ENCODE measurements at regions not wholly inside any gene's neighbourhood (a gene's known extent, or its start where the extent isn't known, plus 50 kb on each side); places are given as distances from the start of the nearest gene placed in this dataset.
A peak's percentile ranks its signal among the peaks of the same experiment; 100 is the strongest.

GRCh38 chr9:13642646-13643045, 363.2 kb upstream of the MPDZ start:
- Histone ChIP-seq H4K91ac (ENCODE audit: low read length) (no peak overlapping the region), H3K9ac (ENCODE audit: low read length) (no peak overlapping the region), H2BK15ac (ENCODE audit: low read depth, poor library complexity, severe bottlenecking) (no peak overlapping the region), H3K4me3 (ENCODE audit: insufficient read depth in 1 of 2, low read depth in 1 of 2, low read length in 2 of 2) (no peak overlapping the region), H3K4me2 (ENCODE audit: low read length, poor library complexity, severe bottlenecking) (no peak overlapping the region), H3K14ac (ENCODE audit: low read length in 2 of 2) (no peak overlapping the region), H3K36me3 (ENCODE audit: control insufficient read depth in 1 of 2, insufficient read depth in 2 of 2, low read depth in 1 of 2, low read length in 2 of 2) (no peaks in the 10 kb centered on the region), H2AFZ (ENCODE audit: low read depth, low read length) (no peak overlapping the region), H3K4me1 (ENCODE audit: control insufficient read depth, insufficient read depth, low read depth, low read length) (no peaks in the 10 kb centered on the region), H2BK12ac (ENCODE audit: low read length in 2 of 2) (no peak overlapping the region), H3K9me3 (ENCODE audit: control insufficient read depth, low read length) (peaks cover 4% of the 10 kb centered on the region), H2AK5ac (ENCODE audit: low read length, severe bottlenecking) (no peak overlapping the region), H3K27me3 (ENCODE audit: control insufficient read depth in 1 of 2, insufficient read depth in 1 of 2, low read length in 2 of 2) (no peaks in the 10 kb centered on the region), H3K79me1 (replicated peaks; ENCODE audit: low read length, poor library complexity, severe bottlenecking) (no peaks in the 10 kb centered on the region), H3K4ac (ENCODE audit: low read depth in 1 of 2, low read length in 2 of 2) (no peak overlapping the region), H2BK5ac (ENCODE audit: low read depth, low read length, poor library complexity, severe bottlenecking) (no peak overlapping the region), H4K8ac (ENCODE audit: low read length) (no peak overlapping the region), H3K23ac (ENCODE audit: low read length in 2 of 2) (no peak overlapping the region), H2BK120ac (ENCODE audit: low read depth, low read length) (no peak overlapping the region), H3K27ac (ENCODE audit: low read length, poor library complexity, severe bottlenecking) (no peak overlapping the region), H3K18ac (ENCODE audit: low read depth in 1 of 2, low read length in 2 of 2) (no peak overlapping the region)
- DNase-seq, result no peak
- no CpG with 5 or more reads among the region's 2 CpGs for WGBS

- Histone ChIP-seq H2AK5ac (ENCODE audit: low read length, severe bottlenecking) (no peak overlapping the region), H4K91ac (ENCODE audit: low read length) (no peak overlapping the region), H3K18ac (ENCODE audit: low read depth in 1 of 2, low read length in 2 of 2) (no peak overlapping the region), H3K9me3 (ENCODE audit: control insufficient read depth, low read length) (peaks cover 12% of the 10 kb centered on the region), H2BK5ac (ENCODE audit: low read depth, low read length, poor library complexity, severe bottlenecking) (no peak overlapping the region), H3K36me3 (ENCODE audit: control insufficient read depth in 1 of 2, insufficient read depth in 2 of 2, low read depth in 1 of 2, low read length in 2 of 2) (no peaks in the 10 kb centered on the region), H3K14ac (ENCODE audit: low read length in 2 of 2) (no peak overlapping the region), H2BK120ac (ENCODE audit: low read depth, low read length) (no peak overlapping the region), H3K4me3 (ENCODE audit: insufficient read depth in 1 of 2, low read depth in 1 of 2, low read length in 2 of 2) (no peak overlapping the region), H3K9ac (ENCODE audit: low read length) (no peak overlapping the region), H4K8ac (ENCODE audit: low read length) (no peak overlapping the region), H2BK15ac (ENCODE audit: low read depth, poor library complexity, severe bottlenecking) (no peak overlapping the region), H3K27ac (ENCODE audit: low read length, poor library complexity, severe bottlenecking) (no peak overlapping the region), H3K4ac (ENCODE audit: low read depth in 1 of 2, low read length in 2 of 2) (no peak overlapping the region), H3K4me2 (ENCODE audit: low read length, poor library complexity, severe bottlenecking) (no peak overlapping the region), H3K27me3 (ENCODE audit: control insufficient read depth in 1 of 2, insufficient read depth in 1 of 2, low read length in 2 of 2) (no peaks in the 10 kb centered on the region), H3K79me1 (replicated peaks; ENCODE audit: low read length, poor library complexity, severe bottlenecking) (no peaks in the 10 kb centered on the region), H3K23ac (ENCODE audit: low read length in 2 of 2) (no peak overlapping the region), H3K4me1 (ENCODE audit: control insufficient read depth, insufficient read depth, low read depth, low read length) (no peaks in the 10 kb centered on the region), H2AFZ (ENCODE audit: low read depth, low read length) (no peak overlapping the region), H2BK12ac (ENCODE audit: low read length in 2 of 2) (no peak overlapping the region)
- 89% methylated on average over 4 of the region's 4 CpGs for WGBS
- no peak for DNase-seq
Observed at GRCh38 chr9:13629067-13629466, 349.6 kb upstream of the MPDZ start.

GRCh38 chr9:13628526-13628925, 349.0 kb upstream of the MPDZ start:
- Histone ChIP-seq H2AK5ac (ENCODE audit: low read length, severe bottlenecking) (no peak overlapping the region), H3K4ac (ENCODE audit: low read depth in 1 of 2, low read length in 2 of 2) (no peak overlapping the region), H3K23ac (ENCODE audit: low read length in 2 of 2) (no peak overlapping the region), H3K14ac (ENCODE audit: low read length in 2 of 2) (no peak overlapping the region), H2BK12ac (ENCODE audit: low read length in 2 of 2) (no peak overlapping the region), H4K8ac (ENCODE audit: low read length) (no peak overlapping the region), H2AFZ (ENCODE audit: low read depth, low read length) (no peak overlapping the region), H3K4me3 (ENCODE audit: insufficient read depth in 1 of 2, low read depth in 1 of 2, low read length in 2 of 2) (no peak overlapping the region), H3K27ac (ENCODE audit: low read length, poor library complexity, severe bottlenecking) (no peak overlapping the region), H2BK15ac (ENCODE audit: low read depth, poor library complexity, severe bottlenecking) (no peak overlapping the region), H3K36me3 (ENCODE audit: control insufficient read depth in 1 of 2, insufficient read depth in 2 of 2, low read depth in 1 of 2, low read length in 2 of 2) (no peaks in the 10 kb centered on the region), H3K18ac (ENCODE audit: low read depth in 1 of 2, low read length in 2 of 2) (no peak overlapping the region), H4K91ac (ENCODE audit: low read length) (no peak overlapping the region), H3K9me3 (ENCODE audit: control insufficient read depth, low read length) (peaks cover 12% of the 10 kb centered on the region), H3K27me3 (ENCODE audit: control insufficient read depth in 1 of 2, insufficient read depth in 1 of 2, low read length in 2 of 2) (no peaks in the 10 kb centered on the region), H3K4me1 (ENCODE audit: control insufficient read depth, insufficient read depth, low read depth, low read length) (no peaks in the 10 kb centered on the region), H2BK120ac (ENCODE audit: low read depth, low read length) (no peak overlapping the region), H3K79me1 (replicated peaks; ENCODE audit: low read length, poor library complexity, severe bottlenecking) (no peaks in the 10 kb centered on the region), H3K4me2 (ENCODE audit: low read length, poor library complexity, severe bottlenecking) (no peak overlapping the region), H3K9ac (ENCODE audit: low read length) (no peak overlapping the region), H2BK5ac (ENCODE audit: low read depth, low read length, poor library complexity, severe bottlenecking) (no peak overlapping the region)
- 80% methylated on average over 1 of the region's 1 CpG for WGBS
- no peak for DNase-seq

GRCh38 chr9:13627502-13627901, 348.0 kb upstream of the MPDZ start:
- Histone ChIP-seq H3K27ac (ENCODE audit: low read length, poor library complexity, severe bottlenecking) (no peak overlapping the region), H3K4ac (ENCODE audit: low read depth in 1 of 2, low read length in 2 of 2) (no peak overlapping the region), H3K79me1 (replicated peaks; ENCODE audit: low read length, poor library complexity, severe bottlenecking) (no peaks in the 10 kb centered on the region), H3K4me3 (ENCODE audit: insufficient read depth in 1 of 2, low read depth in 1 of 2, low read length in 2 of 2) (no peak overlapping the region), H3K36me3 (ENCODE audit: control insufficient read depth in 1 of 2, insufficient read depth in 2 of 2, low read depth in 1 of 2, low read length in 2 of 2) (no peaks in the 10 kb centered on the region), H4K91ac (ENCODE audit: low read length) (no peak overlapping the region), H3K14ac (ENCODE audit: low read length in 2 of 2) (no peak overlapping the region), H4K8ac (ENCODE audit: low read length) (no peak overlapping the region), H3K4me1 (ENCODE audit: control insufficient read depth, insufficient read depth, low read depth, low read length) (no peaks in the 10 kb centered on the region), H2BK12ac (ENCODE audit: low read length in 2 of 2) (no peak overlapping the region), H2BK120ac (ENCODE audit: low read depth, low read length) (no peak overlapping the region), H2AFZ (ENCODE audit: low read depth, low read length) (no peak overlapping the region), H2BK15ac (ENCODE audit: low read depth, poor library complexity, severe bottlenecking) (no peak overlapping the region), H3K9me3 (ENCODE audit: control insufficient read depth, low read length) (peaks cover 12% of the 10 kb centered on the region), H2BK5ac (ENCODE audit: low read depth, low read length, poor library complexity, severe bottlenecking) (no peak overlapping the region), H3K18ac (ENCODE audit: low read depth in 1 of 2, low read length in 2 of 2) (no peak overlapping the region), H3K9ac (ENCODE audit: low read length) (no peak overlapping the region), H3K27me3 (ENCODE audit: control insufficient read depth in 1 of 2, insufficient read depth in 1 of 2, low read length in 2 of 2) (no peaks in the 10 kb centered on the region), H3K23ac (ENCODE audit: low read length in 2 of 2) (peak overlapping the region in 1 of 2 experiments; percentile 6), H3K4me2 (ENCODE audit: low read length, poor library complexity, severe bottlenecking) (no peak overlapping the region), H2AK5ac (ENCODE audit: low read length, severe bottlenecking) (no peak overlapping the region)
- no peak for DNase-seq
- WGBS, result 99% methylated on average over 3 of the region's 3 CpGs
